ENCODE measurements at regions not wholly inside any gene's neighbourhood (a gene's known extent, or its start where the extent isn't known, plus 50 kb on each side); places are given as distances from the start of the nearest gene placed in this dataset.

DNA sequence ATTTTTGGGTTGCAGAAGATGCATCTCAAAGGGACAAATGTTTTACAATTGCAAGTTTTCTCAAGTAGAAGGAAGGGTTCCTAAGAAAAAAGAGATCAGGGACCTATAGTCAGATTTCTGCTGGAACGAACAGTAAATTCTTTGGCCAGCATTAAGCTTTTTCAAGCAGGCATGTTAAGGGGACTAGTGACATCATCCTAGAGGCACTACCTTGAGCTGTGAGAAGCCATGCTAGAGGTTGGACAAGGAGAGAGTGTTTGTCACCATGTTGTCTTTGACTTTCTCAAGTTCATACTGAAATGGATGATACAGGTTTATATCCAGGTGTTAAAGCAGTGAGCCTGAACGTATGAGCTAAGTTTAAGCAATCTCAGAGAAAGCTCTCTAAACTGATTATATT, 85.2 kb upstream of the WDR72 start:
- Histone ChIP-seq H3K4me2 (ENCODE audit: control insufficient read depth, extremely low read depth, insufficient read depth, low read depth, low read length) (no peak overlapping the region), H4K20me1 (ENCODE audit: control insufficient read depth, extremely low read depth, insufficient read depth, low read length) (no peaks in the 10 kb centered on the region), H3K9me1 (ENCODE audit: control insufficient read depth, extremely low read depth, insufficient read depth, low read length) (no peaks in the 10 kb centered on the region), H3K9ac (ENCODE audit: control insufficient read depth, extremely low read depth, insufficient read depth, low read length) (no peak overlapping the region), H3K36me3 (ENCODE audit: control insufficient read depth in 2 of 2, extremely low read depth in 1 of 2, insufficient read depth in 2 of 2, low read length in 2 of 2) (no peaks in the 10 kb centered on the region), H3K4me1 (ENCODE audit: control insufficient read depth, extremely low read depth, insufficient read depth, low read length) (no peaks in the 10 kb centered on the region), H3K79me2 (ENCODE audit: control insufficient read depth, insufficient read depth, low read length) (no peaks in the 10 kb centered on the region), H3K9me3 (ENCODE audit: control insufficient read depth, low read depth, low read length) (no peaks in the 10 kb centered on the region), H2AFZ (ENCODE audit: control insufficient read depth, low read length) (no peak overlapping the region), H3K27me3 (ENCODE audit: control insufficient read depth, extremely low read depth, insufficient read depth, low read length) (no peaks in the 10 kb centered on the region), H3K4me3 (ENCODE audit: control insufficient read depth in 2 of 3, extremely low read depth in 1 of 3, insufficient read depth in 2 of 3, low read depth in 1 of 3, low read length in 3 of 3) (no peak overlapping the region), H3K27ac (ENCODE audit: control insufficient read depth, insufficient read depth, low read length) (no peak overlapping the region)
- no peak for TF ChIP-seq EZH2 (IDR thresholded peaks at IDR 0.05; ENCODE audit: low read length)
- TF ChIP-seq, protein P1, sequence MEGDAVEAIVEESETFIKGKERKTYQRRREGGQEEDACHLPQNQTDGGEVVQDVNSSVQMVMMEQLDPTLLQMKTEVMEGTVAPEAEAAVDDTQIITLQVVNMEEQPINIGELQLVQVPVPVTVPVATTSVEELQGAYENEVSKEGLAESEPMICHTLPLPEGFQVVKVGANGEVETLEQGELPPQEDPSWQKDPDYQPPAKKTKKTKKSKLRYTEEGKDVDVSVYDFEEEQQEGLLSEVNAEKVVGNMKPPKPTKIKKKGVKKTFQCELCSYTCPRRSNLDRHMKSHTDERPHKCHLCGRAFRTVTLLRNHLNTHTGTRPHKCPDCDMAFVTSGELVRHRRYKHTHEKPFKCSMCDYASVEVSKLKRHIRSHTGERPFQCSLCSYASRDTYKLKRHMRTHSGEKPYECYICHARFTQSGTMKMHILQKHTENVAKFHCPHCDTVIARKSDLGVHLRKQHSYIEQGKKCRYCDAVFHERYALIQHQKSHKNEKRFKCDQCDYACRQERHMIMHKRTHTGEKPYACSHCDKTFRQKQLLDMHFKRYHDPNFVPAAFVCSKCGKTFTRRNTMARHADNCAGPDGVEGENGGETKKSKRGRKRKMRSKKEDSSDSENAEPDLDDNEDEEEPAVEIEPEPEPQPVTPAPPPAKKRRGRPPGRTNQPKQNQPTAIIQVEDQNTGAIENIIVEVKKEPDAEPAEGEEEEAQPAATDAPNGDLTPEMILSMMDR (optimal IDR thresholded peaks at IDR 0.05 in 1 of 3, IDR thresholded peaks at IDR 0.05 in 1 of 3, conservative IDR thresholded peaks at IDR 0.05 in 1 of 3; ENCODE audit: extremely low read depth in 1 of 3, insufficient read depth in 2 of 3, low read length in 3 of 3), result no peak
- dilution Hi-C loops (cut with MboI; ENCODE audit: extremely low pct_ligation_motif_present, low sequenced_read_pairs), result no loop called here
- FAIRE-seq (no peak), DNase-seq (ENCODE audit: low read depth, low spot score) (no peak)

GRCh38 chr15:53843869-53844569, 84.6 kb upstream of the WDR72 start:
- H3K36me3 ChIP-seq (ENCODE audit: control insufficient read depth in 2 of 2, extremely low read depth in 1 of 2, insufficient read depth in 2 of 2, low read length in 2 of 2), result no peaks in the 10 kb centered on the region
- H3K27ac ChIP-seq (ENCODE audit: control insufficient read depth, insufficient read depth, low read length), result no peak overlapping the region
- H3K4me3 ChIP-seq (ENCODE audit: control insufficient read depth in 2 of 3, extremely low read depth in 1 of 3, insufficient read depth in 2 of 3, low read depth in 1 of 3, low read length in 3 of 3), result no peak overlapping the region
- DNase-seq (ENCODE audit: low read depth, low spot score) (no peak), FAIRE-seq (no peak)
- no peaks in the 10 kb centered on the region for H3K79me2 ChIP-seq (ENCODE audit: control insufficient read depth, insufficient read depth, low read length)
- no peaks in the 10 kb centered on the region for H3K4me1 ChIP-seq (ENCODE audit: control insufficient read depth, extremely low read depth, insufficient read depth, low read length)
- H3K9ac ChIP-seq (ENCODE audit: control insufficient read depth, extremely low read depth, insufficient read depth, low read length), result no peak overlapping the region
- H4K20me1 ChIP-seq (ENCODE audit: control insufficient read depth, extremely low read depth, insufficient read depth, low read length), result no peaks in the 10 kb centered on the region
- no peak for TF ChIP-seq EZH2 (IDR thresholded peaks at IDR 0.05; ENCODE audit: low read length)
- TF ChIP-seq, protein P1 (optimal IDR thresholded peaks at IDR 0.05 in 1 of 3, IDR thresholded peaks at IDR 0.05 in 1 of 3, conservative IDR thresholded peaks at IDR 0.05 in 1 of 3; ENCODE audit: extremely low read depth in 1 of 3, insufficient read depth in 2 of 3, low read length in 3 of 3), result no peak
- no peak overlapping the region for H3K4me2 ChIP-seq (ENCODE audit: control insufficient read depth, extremely low read depth, insufficient read depth, low read depth, low read length)
- H3K27me3 ChIP-seq (ENCODE audit: control insufficient read depth, extremely low read depth, insufficient read depth, low read length), result no peaks in the 10 kb centered on the region
- no peaks in the 10 kb centered on the region for H3K9me3 ChIP-seq (ENCODE audit: control insufficient read depth, low read depth, low read length)
- H2AFZ ChIP-seq (ENCODE audit: control insufficient read depth, low read length), result no peak overlapping the region
- dilution Hi-C loops (cut with MboI; ENCODE audit: extremely low pct_ligation_motif_present, low sequenced_read_pairs), result no loop called here
- H3K9me1 ChIP-seq (ENCODE audit: control insufficient read depth, extremely low read depth, insufficient read depth, low read length), result no peaks in the 10 kb centered on the region
